NCI-H524 (cell line): ENCODE measurements at regions not wholly inside any gene's neighbourhood (a gene's known extent, or its start where the extent isn't known, plus 50 kb on each side); places are given as distances from the start of the nearest gene placed in this dataset.
"Not testable (repeated sequence)": the region's sequence is repeated elsewhere in the genome, so short reads cannot be mapped to it uniquely, and the experiment has no call there.

ENCODE experiments used
- DNase-seq, 2 experiments: peaks; one replicate each; lab custom pipeline; 2025; lab: John Stamatoyannopoulos, UW

DNA sequence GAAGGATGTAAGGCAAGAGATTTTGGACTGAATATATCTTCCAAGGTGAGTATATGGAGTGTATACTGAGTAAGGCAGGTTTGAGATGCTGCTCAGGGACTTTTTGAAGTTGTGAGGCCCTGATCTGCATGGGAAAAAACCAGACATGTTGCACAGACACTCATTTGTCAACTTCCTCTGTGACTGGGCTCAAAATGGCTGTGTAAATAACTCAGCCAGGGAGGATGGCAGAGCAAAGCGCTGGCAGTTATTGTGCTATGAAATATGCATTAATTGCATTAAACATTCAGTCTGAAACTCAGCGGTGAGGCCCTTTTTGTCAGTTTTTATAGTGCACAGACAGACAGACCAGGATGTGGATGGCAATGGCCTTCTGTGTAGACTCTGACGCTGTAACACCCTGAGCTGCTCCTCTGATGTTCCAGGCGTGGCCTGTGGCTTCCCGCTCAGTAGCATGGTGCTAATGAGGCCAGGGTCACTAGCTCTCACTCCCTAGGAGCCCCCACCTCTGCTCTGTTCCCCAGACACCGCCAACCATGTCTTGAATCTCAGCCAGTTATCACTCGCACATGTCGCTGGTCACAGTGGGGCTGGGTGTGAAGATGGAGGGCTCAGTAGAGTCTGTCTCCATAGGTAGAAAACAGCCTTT is 307.0 kb upstream of the PROX1 start:
- DNase-seq, result no peak

DNA sequence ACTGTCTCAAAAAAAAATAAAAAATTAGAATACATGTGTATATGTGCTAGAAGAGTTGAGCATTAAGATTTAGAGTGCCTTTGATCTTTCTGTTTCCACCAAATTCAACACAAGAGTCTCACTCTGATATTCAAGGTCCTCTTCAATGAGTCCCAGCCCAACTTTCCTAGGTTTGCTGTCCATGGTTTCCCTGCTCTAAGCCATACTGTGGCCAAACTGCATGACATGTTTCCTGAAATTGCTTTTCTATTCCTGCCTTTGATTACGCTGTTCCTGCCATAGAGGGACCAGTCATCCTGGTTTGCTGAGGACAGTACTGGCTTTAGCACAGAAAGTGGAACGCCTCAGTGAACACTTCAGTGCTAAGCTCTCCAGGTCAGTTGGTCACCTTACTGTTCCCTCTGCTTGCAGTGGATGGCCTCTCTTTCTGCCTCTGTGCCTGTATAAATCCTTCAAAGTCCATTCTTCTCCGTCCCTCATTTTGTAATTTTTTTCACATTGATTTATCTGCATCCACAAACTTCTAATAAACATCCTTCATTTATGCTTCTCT is 305.9 kb upstream of the PROX1 start:
- no peak for DNase-seq

DNA sequence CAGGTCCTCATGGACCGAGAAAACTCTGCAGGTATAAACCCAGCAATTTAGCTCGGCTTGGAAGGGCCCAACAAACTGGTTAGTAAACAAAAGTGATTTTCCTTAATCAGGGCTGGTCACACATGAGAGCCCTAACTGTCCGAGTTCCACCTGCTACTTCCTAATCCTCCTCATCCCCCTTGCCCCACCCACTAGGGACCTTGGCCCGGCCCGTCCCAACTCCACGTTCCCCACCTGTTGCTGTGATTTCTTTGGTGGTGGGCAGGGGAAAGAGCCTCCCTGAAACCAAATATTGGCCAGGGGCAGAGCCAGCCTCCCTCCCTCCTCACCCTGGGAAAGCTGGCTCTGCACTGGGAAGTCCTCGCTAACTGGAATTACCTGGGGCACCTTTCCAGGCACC is 304.2 kb upstream of the PROX1 start:
- DNase-seq, result no peak

DNA sequence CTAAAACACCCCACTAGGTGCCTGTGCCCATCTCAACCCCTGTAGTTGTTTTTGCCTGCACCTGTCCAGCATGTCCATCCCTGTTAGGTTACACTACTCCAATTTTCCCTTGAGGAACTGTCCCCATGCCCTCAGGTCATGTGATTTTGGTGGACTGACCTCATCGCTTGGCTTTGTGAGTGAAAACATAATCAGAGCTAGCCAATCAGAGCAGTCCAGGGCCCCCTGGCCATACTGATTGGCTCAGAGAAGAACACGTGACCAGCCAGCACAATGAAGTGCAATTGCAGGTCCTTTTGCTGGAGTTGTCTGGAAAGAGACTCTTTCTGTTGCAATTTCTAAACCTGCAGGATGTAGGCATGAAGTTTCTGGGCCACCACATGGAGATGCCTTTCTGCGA is 303.3 kb upstream of the PROX1 start:
- DNase-seq, result no peak

DNA sequence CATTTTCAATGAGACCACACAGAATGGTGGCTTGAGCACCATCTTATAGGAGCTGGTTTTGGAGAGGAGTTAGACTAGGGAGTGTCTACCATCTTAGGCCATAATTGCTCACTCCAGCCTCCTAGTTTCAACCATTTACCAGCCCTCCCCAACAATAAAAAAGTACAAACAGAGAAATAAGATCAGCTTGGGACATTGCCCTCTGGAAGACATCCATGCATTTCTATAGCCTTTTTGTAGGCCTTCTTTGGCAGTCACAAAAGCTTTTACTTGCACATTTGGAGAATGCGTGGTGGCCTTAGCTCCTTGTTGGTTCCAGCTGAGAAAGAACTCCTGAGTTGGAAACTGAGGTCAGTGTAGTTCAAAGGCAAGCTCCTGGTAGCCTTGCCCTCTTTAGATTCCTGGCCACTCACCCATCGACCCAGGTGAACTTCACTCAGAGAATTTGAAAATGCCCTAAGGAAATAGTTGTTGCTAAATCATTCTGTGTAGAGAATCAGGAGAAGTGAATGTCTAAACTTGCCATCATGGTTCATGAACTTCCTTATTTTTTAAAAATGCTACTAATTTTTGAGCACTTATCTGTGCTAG is 301.7 kb upstream of the PROX1 start:
- no peak for DNase-seq

DNA sequence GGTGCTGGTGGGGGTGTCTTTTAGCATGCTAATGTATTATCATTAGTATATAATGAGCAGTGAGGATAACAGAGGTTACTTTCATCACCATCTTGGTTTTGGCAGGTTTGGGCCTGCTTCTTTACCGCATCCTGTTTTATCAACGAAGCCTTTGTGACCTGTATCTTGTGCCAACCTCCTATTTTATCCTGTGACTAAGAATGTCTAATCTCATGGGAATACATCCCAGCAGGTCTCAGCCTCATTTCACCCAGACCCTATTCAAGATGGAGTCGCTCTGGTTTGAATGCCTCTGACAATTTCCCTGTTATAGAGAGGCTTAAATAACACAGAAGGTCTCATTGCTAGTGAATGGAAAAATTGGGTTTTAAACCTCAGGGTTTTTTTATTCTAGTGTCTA is 300.8 kb upstream of the PROX1 start:
- DNase-seq, result no peak

DNA sequence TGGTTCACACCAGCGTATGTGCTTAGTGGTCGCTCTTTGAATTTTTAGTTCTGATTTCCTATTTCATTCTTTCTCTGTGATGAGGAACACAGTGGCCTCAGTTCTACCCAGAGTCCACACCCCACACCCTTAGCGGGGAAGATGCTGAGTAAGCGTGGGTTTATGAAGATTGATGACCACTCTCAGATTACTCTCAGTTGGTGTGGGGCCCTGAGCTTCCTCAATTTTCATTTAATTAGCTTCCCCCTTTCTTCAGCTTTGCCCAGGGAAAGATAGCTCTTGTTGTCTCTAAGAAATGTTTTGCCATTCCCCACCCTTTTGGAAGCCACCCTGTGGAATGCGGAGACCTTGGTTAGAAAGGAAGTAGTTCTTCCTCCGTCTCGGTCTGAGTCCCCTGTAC is 299.9 kb upstream of the PROX1 start:
- no peak for DNase-seq

DNA sequence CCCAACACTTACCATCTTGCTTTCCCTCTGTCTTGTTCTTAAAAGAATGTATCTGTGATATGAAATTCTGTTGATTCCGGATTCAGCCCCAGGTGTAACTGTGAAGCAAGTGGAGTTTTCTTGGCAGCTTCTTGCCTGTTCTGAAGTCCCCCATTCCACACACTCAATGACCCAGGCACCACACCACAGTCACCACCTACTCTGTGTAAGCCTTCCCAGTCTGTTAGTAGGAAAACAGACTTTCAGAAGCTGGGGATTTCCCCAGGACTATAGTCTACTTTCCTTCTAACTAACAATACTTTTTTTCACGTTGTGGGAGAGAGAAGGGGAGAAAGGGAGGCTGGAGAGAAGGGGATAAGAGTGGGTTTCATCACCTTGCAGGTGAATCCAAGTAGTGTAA is 299.1 kb upstream of the PROX1 start:
- no peak for DNase-seq

DNA sequence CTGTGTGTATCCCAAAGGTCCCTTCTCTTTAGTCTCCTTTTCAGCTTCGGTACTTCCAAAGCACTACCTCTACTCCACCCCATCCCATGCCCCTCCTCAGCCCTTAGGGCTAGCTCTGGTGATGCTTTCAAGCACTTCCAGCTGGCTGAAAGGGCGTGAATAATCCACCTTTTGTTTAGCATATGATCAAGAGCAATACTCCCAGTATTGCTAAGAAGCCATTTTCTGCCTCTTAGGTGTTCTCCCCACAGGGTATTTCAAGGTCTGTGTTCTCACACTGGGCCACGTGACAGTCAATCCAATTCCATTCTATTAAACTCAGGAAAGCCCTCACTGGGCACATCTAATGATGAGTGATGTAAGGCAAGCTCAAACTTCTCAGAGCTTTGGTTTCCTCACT is 298.5 kb upstream of the PROX1 start:
- no peak for DNase-seq

DNA sequence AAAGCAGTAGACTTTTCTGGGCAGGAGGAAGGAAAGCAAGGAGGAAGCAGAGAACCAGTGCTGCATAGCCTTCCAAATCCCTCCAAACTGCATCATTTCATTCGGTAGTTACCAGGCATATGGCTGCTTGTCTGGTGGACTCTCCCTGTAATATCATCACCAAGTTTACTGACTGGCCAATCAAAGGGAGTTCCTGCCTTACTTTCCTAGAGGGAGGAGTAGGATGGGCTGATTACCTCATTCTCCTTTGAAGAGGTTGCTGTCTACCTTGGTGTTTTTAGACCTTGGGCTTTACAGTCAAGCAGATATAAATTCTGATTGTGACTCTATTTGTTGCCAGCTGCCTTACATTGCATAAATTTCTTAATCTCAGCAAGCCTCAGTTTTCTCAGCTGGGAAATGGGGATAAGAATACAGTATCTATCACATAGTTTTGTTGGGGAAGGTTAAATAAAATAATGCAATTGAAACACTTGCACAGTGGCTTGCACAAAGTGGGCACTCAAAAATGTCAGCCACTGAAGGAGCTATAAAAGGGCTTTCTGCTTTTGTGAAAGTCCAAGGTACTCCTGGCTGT is 297.3 kb upstream of the PROX1 start:
- DNase-seq, result no peak

DNA sequence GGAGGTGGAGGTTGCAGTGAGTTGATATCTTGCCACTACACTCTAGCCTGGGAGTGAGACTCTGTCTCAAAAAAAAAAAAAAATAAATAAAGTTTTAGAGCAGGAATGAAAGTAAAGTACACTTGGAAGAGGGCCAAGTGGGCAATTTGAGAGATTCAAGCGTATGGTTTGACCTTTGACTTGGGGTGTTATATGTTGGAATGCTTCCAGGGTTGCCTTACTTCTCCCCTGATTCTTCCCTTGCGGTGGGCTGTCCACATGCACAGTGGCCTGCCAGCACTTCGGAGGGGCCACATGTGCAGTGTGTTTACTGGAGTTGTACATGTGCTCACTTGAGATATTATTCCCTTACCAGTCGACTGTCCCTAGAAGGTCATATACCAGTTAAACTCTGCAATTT is 295.5 kb upstream of the PROX1 start:
- no peak for DNase-seq

DNA sequence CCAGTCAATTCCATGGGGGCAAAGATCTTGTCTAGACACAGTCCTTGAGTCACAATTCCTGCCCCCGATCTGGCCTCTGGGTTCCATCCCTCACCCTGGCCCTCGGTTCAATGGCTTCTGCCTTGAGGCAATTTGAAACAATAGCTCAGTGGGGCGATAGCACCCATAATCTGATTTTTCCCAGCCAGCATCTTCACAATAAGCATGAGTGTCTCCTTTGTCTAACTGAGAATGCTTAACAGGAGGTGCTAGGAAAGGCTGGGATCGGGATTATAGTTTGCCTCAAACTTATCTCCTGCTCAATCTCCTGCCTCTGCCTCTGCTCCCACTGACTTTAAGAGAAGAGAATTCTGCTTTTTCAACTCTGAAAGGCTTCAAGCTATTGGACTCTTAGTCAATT is 293.9 kb upstream of the PROX1 start:
- DNase-seq, result no peak

DNA sequence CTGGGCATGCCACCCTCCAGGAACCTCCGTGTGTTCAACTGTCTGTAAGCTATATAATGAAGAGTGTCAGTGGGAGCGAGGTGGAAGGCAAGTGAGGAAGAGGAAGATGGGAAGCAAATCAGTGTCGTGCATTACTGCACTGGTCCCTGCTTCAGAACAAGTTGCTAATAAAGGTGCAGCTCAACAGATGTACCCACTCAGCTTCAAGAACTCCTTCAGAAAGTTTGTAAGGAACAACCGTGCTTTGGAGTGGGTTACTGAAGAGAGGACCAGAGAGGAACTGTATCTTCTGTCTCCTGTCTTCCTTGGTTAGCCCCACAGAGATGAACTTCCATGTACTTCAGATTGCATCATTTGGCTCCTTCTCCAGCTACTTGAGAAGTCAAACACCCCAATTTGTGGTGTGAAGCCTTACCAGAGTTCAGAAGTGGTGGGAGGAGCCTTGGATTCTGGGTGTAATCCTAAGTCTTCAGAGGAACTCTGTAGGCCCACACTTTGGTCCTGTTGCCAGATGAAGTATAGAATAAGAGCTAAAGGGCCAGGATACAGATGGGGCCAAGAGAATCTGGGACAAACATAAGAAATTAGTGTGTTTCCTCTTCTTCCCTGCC is 290.5 kb upstream of the PROX1 start:
- no peak for DNase-seq

DNA sequence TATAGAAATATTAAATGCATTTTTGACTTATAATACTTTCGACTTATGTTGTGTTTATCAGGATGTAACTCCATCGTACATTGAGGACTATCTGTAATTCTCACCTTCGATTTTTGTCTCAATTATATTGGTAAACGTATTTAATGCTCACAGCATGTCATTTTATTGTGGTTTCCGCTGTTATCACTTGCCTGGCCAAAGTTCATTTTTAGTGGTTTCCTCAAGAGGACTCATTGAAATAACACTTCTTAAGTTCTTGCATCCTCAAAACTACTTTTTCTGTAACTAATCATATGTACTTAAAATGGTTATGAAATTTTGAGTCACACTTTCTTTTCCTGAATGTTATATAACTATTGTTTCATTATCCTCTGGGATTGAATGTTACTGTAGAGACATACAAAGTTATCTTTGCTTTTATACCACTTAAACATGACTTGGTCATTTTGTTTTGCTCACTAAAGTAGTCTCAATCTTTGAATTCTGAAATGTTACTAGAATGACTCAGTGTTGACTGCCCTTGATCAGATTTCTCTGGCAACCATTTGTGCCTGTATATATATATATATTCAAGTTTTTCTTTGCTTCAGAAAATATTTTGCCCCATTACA is 289.6 kb upstream of the PROX1 start:
- no peak for DNase-seq

DNA sequence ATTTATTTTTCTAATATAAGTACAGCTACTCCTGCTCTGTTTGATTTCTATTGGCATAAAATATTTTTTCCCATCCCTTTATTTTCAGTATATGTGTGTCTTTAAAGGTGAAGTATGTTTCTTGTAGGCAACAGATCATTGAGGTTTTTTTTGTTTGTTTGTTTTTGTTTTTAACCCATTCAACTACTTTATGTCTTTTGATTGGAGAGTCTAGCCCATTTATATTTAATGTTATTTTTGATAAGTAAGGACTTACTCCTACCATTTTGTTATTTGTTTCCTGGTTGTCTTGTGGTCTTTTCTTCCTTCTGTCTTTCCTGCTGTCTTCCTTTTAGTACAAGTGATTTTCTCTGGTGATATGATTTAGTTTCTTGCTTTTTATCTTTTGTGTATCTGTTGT is 285.1 kb upstream of the PROX1 start:
- DNase-seq, result no peak

DNA sequence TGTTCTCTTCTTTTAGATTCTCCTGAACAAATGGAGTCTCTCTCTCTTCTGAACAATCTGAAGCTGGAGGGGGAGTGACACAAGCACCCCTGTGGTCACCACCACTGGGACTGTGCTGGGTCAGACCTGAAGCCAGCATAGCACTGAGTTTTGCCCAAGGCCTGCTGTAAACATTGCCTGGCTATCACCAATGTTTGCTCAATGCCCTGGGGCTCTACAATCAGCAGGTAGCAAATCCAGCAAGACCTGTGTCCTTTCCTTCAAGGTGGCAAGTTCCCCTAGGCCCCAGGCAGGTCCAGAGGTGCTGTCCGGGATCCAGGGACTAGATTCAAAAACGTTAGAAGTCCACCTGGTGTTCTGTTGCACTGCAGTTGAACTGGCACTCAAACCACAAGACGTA is 282.8 kb upstream of the PROX1 start:
- no peak for DNase-seq

DNA sequence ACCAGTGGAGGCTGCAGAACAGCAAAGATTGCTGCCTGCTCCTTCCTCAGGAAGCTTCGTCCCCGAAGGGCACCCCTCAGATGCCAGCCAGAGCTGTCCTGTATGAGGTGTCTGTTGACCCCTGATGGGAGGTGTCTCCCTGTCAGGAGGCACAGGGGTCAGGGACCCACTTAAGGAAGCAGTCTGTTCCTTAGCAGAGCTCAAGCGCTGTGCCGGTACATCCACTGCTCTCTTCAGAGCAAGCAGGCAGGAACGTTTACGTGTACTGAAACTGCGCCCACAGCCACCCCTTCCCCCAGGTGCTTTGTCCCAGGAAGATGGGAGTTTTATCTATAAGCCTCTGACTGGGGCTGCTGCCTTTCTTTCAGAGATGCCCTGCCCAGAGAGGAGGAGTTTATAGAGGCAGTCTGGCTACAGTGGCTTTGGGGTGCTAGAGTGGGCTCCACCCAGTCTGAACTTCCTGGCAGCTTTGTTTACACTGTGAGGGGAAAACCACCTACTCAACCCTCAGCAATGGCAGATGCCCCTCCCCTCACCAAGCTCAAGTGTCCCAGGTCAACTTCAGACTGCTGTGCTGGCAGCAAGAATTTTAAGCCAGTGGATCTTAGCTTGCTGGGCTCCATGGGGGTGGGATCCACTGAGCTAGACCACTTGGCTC is 275.8 kb upstream of the PROX1 start:
- DNase-seq, result not testable (repeated sequence)

DNA sequence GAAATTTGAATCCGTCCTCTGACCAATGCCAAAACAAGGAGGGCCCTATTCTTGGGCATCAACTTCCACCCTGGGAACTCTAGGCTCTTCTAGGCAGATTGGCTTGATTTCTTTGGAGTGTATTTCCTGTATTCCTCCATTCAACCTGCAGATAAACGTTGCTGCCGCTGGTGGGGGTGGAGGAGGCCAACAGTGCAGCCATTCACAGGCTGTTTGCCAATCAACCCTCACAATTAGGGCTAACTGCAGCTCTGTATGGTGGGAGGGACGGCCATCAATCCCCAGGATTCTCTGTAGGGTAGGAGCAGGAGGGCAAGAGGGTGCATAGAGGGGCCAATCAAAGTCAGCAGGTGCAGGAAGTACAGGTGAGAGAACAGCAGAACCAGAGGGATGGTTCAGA is 273.1 kb upstream of the PROX1 start:
- DNase-seq, result no peak

DNA sequence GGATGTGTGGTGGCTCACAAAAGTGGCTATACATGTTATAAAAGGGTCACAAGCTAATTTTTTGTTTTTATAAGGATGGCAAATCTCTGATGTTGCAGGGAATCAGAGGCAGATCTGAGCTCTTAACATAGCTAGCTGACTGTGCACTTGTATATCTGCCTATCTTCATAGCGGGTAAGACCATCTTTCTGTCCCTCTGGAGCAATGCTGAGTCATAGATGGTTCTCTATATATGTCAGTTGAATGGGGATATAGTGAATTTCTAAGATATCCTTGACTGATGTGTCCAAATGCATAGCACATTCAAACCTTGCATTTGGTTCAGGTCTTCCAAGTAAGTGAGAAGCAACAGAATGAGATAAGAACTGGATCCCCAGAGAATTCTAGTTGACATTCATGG is 272.6 kb upstream of the PROX1 start:
- no peak for DNase-seq

DNA sequence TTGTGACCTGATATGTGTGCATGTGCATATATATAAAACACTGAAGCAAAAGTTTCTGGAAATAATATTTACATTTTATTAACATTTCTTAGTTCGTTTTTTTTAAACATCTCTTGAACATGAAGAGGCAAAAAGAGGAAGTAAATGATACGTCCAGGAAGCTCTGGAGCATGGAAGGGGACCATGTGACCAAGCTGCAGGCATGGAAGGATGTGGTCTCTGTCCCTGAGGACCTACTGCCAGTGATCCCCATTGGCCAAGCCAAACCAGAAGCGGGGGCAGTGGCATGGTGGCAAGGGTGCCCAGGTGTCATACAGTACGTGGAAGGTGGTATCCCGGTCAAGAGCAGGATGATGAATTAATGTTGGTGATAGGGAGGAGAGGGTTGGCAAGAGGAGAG is 268.3 kb upstream of the PROX1 start:
- no peak for DNase-seq

DNA sequence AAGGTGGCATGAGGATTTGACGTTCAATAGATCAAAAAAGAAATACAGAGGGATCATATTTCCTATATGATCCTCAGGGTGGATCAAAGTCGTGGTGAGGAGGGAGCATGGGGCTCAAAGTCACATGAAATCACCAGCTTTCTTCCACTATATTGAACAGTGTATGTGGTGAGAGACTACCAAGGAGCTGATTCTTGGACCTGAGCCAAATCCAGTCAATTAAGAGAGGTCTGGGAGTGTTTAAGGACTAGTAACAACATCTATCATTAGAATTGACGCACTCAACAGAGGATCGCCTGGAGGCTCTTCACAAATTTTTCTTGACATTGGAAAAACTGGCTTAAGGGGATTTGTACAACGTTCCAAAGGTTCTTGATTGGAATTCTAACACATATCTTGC is 267.7 kb upstream of the PROX1 start:
- DNase-seq, result peak; percentile 40 to 53

DNA sequence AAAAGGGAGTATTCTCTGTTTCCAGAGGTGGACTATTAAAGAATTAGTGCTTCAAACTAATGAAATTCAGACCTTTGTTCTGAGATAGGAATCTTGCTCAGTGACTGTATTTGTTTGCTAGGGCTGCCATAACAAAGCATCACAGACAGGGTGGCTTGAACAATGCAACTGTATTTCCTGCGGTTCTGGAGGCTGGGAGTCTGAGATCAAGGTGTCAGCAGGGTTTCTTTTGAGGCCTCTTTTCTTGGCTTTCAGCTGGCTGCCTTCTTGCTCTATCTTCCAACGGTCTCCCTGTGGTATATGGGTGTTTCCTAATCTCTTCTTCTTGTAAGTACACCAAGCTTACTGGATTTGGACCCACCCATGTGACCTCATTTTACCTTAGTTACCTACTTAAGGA is 264.6 kb upstream of the PROX1 start:
- DNase-seq, result no peak
